ENCODE measurements at regions not wholly inside any gene's neighbourhood (a gene's known extent, or its start where the extent isn't known, plus 50 kb on each side); places are given as distances from the start of the nearest gene placed in this dataset.

GRCh38 chr4:12975511-12975910 lies 508.6 kb downstream of the RAB28 start:
- Histone ChIP-seq H3K9me2 (ENCODE audit: insufficient read depth) (no peaks in the 10 kb centered on the region), H3K4me3 (replicated peaks in 1 of 2; ENCODE audit: low read depth in 1 of 2, low read length in 2 of 2) (no peak overlapping the region), H4K20me1 (ENCODE audit: insufficient read depth) (no peaks in the 10 kb centered on the region), H3K4me2 (ENCODE audit: low read length) (no peak overlapping the region), H3K9me3 (ENCODE audit: control insufficient read depth in 1 of 2, insufficient read depth in 1 of 2, low read depth in 1 of 2, low read length in 2 of 2) (no peaks in the 10 kb centered on the region), H3K9ac (ENCODE audit: low read length) (no peak overlapping the region), H3K4me1 (ENCODE audit: control insufficient read depth in 1 of 2, insufficient read depth in 2 of 2, low read length in 2 of 2) (no peaks in the 10 kb centered on the region), H3K36me3 (ENCODE audit: control insufficient read depth in 1 of 2, insufficient read depth in 2 of 2, low read length in 2 of 2) (no peaks in the 10 kb centered on the region), H3K79me2 (ENCODE audit: insufficient read depth, low read length) (no peaks in the 10 kb centered on the region), H2AFZ (ENCODE audit: low read depth, low read length, poor library complexity, severe bottlenecking) (no peak overlapping the region), H3K27ac (ENCODE audit: low read depth, low read length) (no peak overlapping the region), H3K27me3 (ENCODE audit: insufficient read depth, low read length) (no peaks in the 10 kb centered on the region; the same call in 1 of the 2 replicates)
- ChIA-PET RAD21 (ENCODE audit: low non-redundant PET in 1 of 2, low total read pairs in 2 of 2, uncharacterized antibody in 2 of 2, unreplicated experiment in 2 of 2) (no interaction called here), CTCF (no interaction called here), POLR2A (no interaction called here)
- TF ChIP-seq EZH2phosphoT487 (IDR thresholded peaks at IDR 0.05; ENCODE audit: borderline replicate concordance) (no peak), SIN3A (IDR thresholded peaks at IDR 0.05; ENCODE audit: low read depth) (no peak), TCF7L2 (IDR thresholded peaks at IDR 0.05; ENCODE audit: borderline replicate concordance, extremely low read depth, insufficient read depth, insufficient read length) (no peak), POLR2A (IDR thresholded peaks at IDR 0.05; ENCODE audit: borderline replicate concordance, extremely low read depth, insufficient read depth, insufficient read length) (no peak), EGR1 (IDR thresholded peaks at IDR 0.05; ENCODE audit: low read depth) (no peak)
- ATAC-seq (no peak), DNase-seq (ENCODE audit: low read depth, low spot score) (no peak)
- intact Hi-C loops (cut with micrococcal nuclease) = no loop called here
- no TSS peak for BruUV-seq (replicated peaks)

GRCh38 chr4:12973522-12973921 lies 510.6 kb downstream of the RAB28 start:
- Histone ChIP-seq H3K9me2 (ENCODE audit: insufficient read depth) (no peaks in the 10 kb centered on the region), H3K4me1 (ENCODE audit: control insufficient read depth in 1 of 2, insufficient read depth in 2 of 2, low read length in 2 of 2) (no peaks in the 10 kb centered on the region), H3K27ac (ENCODE audit: low read depth, low read length) (no peak overlapping the region), H4K20me1 (ENCODE audit: insufficient read depth) (no peaks in the 10 kb centered on the region), H2AFZ (ENCODE audit: low read depth, low read length, poor library complexity, severe bottlenecking) (no peak overlapping the region), H3K36me3 (ENCODE audit: control insufficient read depth in 1 of 2, insufficient read depth in 2 of 2, low read length in 2 of 2) (no peaks in the 10 kb centered on the region), H3K4me3 (replicated peaks in 1 of 2; ENCODE audit: low read depth in 1 of 2, low read length in 2 of 2) (no peak overlapping the region), H3K9ac (ENCODE audit: low read length) (no peak overlapping the region), H3K9me3 (ENCODE audit: control insufficient read depth in 1 of 2, insufficient read depth in 1 of 2, low read depth in 1 of 2, low read length in 2 of 2) (no peaks in the 10 kb centered on the region), H3K79me2 (ENCODE audit: insufficient read depth, low read length) (no peaks in the 10 kb centered on the region), H3K4me2 (ENCODE audit: low read length) (no peak overlapping the region), H3K27me3 (ENCODE audit: insufficient read depth, low read length) (no peaks in the 10 kb centered on the region; the same call in 1 of the 2 replicates)
- ATAC-seq (no peak), DNase-seq (ENCODE audit: low read depth, low spot score) (no peak)
- intact Hi-C loops (cut with micrococcal nuclease) = no loop called here
- CTCF ChIA-PET = no interaction called here
- no TSS peak for BruUV-seq (replicated peaks)
- POLR2A ChIA-PET = no interaction called here
- RAD21 ChIA-PET (ENCODE audit: low non-redundant PET in 1 of 2, low total read pairs in 2 of 2, uncharacterized antibody in 2 of 2, unreplicated experiment in 2 of 2) = no interaction called here
- TF ChIP-seq CEBPB (IDR thresholded peaks at IDR 0.05; ENCODE audit: low read depth) (no peak), RAD21 (IDR thresholded peaks at IDR 0.05; ENCODE audit: low read depth) (no peak), ELF1 (IDR thresholded peaks at IDR 0.05; ENCODE audit: borderline replicate concordance, low read depth) (no peak), POLR2A (IDR thresholded peaks at IDR 0.05; ENCODE audit: borderline replicate concordance, extremely low read depth, insufficient read depth, insufficient read length) (no peak), MAX (IDR thresholded peaks at IDR 0.05) (no peak), SIN3A (IDR thresholded peaks at IDR 0.05; ENCODE audit: low read depth) (no peak), SRF (IDR thresholded peaks at IDR 0.05; ENCODE audit: low read depth) (no peak), ZBTB33 (IDR thresholded peaks at IDR 0.05; ENCODE audit: extremely low read depth, insufficient replicate concordance, low read length) (no peak), JUND (IDR thresholded peaks at IDR 0.05) (no peak), CTCF (IDR thresholded peaks at IDR 0.05 in 2 of 3, conservative IDR thresholded peaks at IDR 0.05 in 1 of 3; ENCODE audit: borderline replicate concordance in 1 of 3, insufficient read depth in 1 of 3, low read depth in 2 of 3, low read length in 2 of 3) (no peak), YY1 (IDR thresholded peaks at IDR 0.05; ENCODE audit: extremely low read depth, insufficient replicate concordance, low read depth, low read length) (no peak), EZH2phosphoT487 (IDR thresholded peaks at IDR 0.05; ENCODE audit: borderline replicate concordance) (no peak)
